OCI-LY7 (cell line): ENCODE measurements at regions not wholly inside any gene's neighbourhood (a gene's known extent, or its start where the extent isn't known, plus 50 kb on each side); places are given as distances from the start of the nearest gene placed in this dataset.

Source experiments
- CTCF ChIP-seq: fragments of 200-600 bp; sonication (generic); conservative IDR thresholded peaks from 2 replicates; pipeline ENCODE4 v1.5.1; 2014; ENCODE audit warnings: mild to moderate bottlenecking, antibody characterized with exemption, low read length, moderate library complexity, mixed read lengths
- EZH2phosphoT487 ChIP-seq: fragments of 200-600 bp; sonication (generic); IDR thresholded peaks from 2 replicates; pipeline ENCODE4 v1.6.1; 2018; ENCODE audit warnings: low read depth, borderline replicate concordance, mild to moderate bottlenecking, mixed run types, antibody characterized with exemption, low read length, moderate library complexity, mixed read lengths

GRCh38 chr12:116436561-116437249 is 122.5 kb upstream of the MAP1LC3B2 start:
- TF ChIP-seq CTCF (no peak), EZH2phosphoT487 (no peak)
